CD4-positive, alpha-beta T cell (primary cell): ENCODE measurements at regions not wholly inside any gene's neighbourhood (a gene's known extent, or its start where the extent isn't known, plus 50 kb on each side); places are given as distances from the start of the nearest gene placed in this dataset.
A peak's percentile ranks its signal among the peaks of the same experiment; 100 is the strongest.

ENCODE experiments used
- ATAC-seq: fragments of 200-7000 bp; cut with Tn5 transposase; one replicate; pipeline ENCODE4 v1.10.0; 2022; ENCODE audit warnings: mild to moderate bottlenecking; ENCODE audit not compliant: poor library complexity
- CTCF ChIA-PET: fragments of 350-600 bp; sonication (Branson Sonifier 250); formaldehyde crosslinking; loops from one replicate; lab custom pipeline; 2021; ENCODE audit warnings: antibody characterized with exemption, inconsistent platforms; lab: Charles Lee
- POLR2A ChIA-PET: fragments of 350-600 bp; sonication (Branson Sonifier 250); formaldehyde crosslinking; loops from one replicate; lab custom pipeline; 2021; ENCODE audit warnings: antibody characterized with exemption, inconsistent platforms; lab: Charles Lee
- DNase-seq, 14 experiments: peaks; one replicate each; pipeline ENCODE4 v3.0.0-alpha.2; 2013 to 2020; ENCODE audit warnings: mixed read lengths in 2 of 14
- H3K27ac ChIP-seq, 2 donors: one replicate each; pipeline versions ENCODE4 v1.5.1 to v1.7.0; 2013; ENCODE audit warnings: low read length in 2 of 2, low read depth in 1 of 2, mild to moderate bottlenecking in 1 of 2
- H3K27me3 ChIP-seq, 2 experiments: 1 replicate in 1 of 2; 2 replicates in 1 of 2; pipeline versions ENCODE4 v1.6.1 to v1.7.0; 2013; ENCODE audit warnings: low read length in 2 of 2, control low read depth in 1 of 2, mild to moderate bottlenecking in 1 of 2, moderate library complexity in 1 of 2; ENCODE audit not compliant: insufficient read depth in 2 of 2, control insufficient read depth in 1 of 2
- H3K36me3 ChIP-seq: one replicate; pipeline ENCODE4 v1.6.1; 2013; ENCODE audit warnings: low read length, control low read depth; ENCODE audit not compliant: insufficient read depth
- H3K4me1 ChIP-seq: one replicate; pipeline ENCODE4 v1.6.1; 2013; ENCODE audit warnings: low read length, control low read depth; ENCODE audit not compliant: insufficient read depth
- H3K4me3 ChIP-seq: one replicate; pipeline ENCODE4 v1.5.1; 2013; ENCODE audit warnings: mild to moderate bottlenecking, low read length, moderate library complexity
- H3K9me3 ChIP-seq, 2 experiments: 1 replicate in 1 of 2; 2 replicates in 1 of 2; pipeline versions ENCODE4 v1.6.1 to v1.7.0; 2013; ENCODE audit warnings: low read length in 2 of 2, mild to moderate bottlenecking in 2 of 2, control low read depth in 1 of 2, moderate library complexity in 1 of 2; ENCODE audit not compliant: control insufficient read depth in 1 of 2, insufficient read depth in 1 of 2
- H3K27ac Mint-ChIP-seq: one replicate; pipeline ENCODE4 v1.8.0; 2020; ENCODE audit warnings: mixed read lengths
- H3K27me3 Mint-ChIP-seq: one replicate; pipeline ENCODE4 v1.8.0; 2021; ENCODE audit warnings: mixed read lengths
- H3K36me3 Mint-ChIP-seq: one replicate; pipeline ENCODE4 v1.8.0; 2021; ENCODE audit warnings: low read depth, mixed read lengths
- H3K4me1 Mint-ChIP-seq: one replicate; pipeline ENCODE4 v1.8.0; 2021; ENCODE audit warnings: low read depth, mixed read lengths
- H3K4me3 Mint-ChIP-seq: one replicate; pipeline ENCODE4 v1.8.0; 2020; ENCODE audit warnings: mild to moderate bottlenecking, mixed read lengths
- H3K9me3 Mint-ChIP-seq: one replicate; pipeline ENCODE4 v1.8.0; 2020; ENCODE audit warnings: mixed read lengths
- CTCF ChIP-seq: fragments of 200-600 bp; IDR thresholded peaks from one replicate; pipeline ENCODE4 v1.8.0; 2022; ENCODE audit warnings: antibody characterized with exemption, mild to moderate bottlenecking
- intact Hi-C, 2 experiments: fragments of 100-400 bp; cut with DNase I in 1 of 2; cut with micrococcal nuclease in 1 of 2; formaldehyde crosslinking; loops; one replicate each; pipeline versions ENCODE4 v1.15.1 to v1.9.0; 2023 to 2025; cut with DNase I, micrococcal nuclease

DNA sequence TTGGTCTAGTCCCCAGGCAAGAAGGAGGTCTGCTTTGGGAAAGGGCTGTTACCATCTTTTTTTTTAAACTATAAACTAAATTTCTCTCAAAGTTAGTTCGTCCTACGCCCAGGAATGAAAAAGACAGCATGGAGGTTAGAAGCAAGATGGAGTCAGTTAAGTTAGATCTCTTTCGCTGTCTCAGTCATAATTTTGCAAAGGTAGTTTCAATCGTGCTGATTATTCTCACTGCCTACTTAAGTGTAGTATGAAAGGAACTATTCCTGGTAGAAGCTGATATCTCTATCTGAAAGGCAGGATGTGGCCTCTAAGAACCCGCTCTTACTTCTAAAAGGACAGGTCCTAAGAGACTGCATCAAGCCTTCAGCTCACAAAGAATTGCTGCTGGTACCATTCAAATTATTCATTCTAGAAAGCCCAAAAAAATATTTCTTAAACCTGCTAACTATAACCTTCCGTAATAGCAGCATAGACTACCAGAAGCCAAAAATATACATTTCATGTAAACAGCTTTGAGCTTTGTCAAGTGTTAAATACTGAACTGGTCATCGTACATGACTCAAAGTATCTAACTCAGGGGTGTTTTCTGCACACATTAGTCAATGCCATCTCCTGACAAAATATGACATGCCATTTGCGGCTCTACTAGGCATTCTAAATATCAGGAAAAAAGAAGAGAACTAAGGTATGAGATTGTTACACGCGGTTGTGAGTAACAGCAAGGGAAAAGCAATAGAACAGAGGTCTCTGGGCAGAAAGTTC is 96.0 kb upstream of the CCDC80 start:
- intact Hi-C loops = loop anchor here (5.0 to 10.0 kb wide), 4 partner anchors 92 to 550 kb away; partner anchors contain the start of gene CCDC80 (in 1 of the 2)
- H3K27me3 Mint-ChIP-seq = no peaks in the 10 kb centered on the region
- Histone ChIP-seq H3K27me3 (no peaks in the 10 kb centered on the region), H3K9me3 (no peaks in the 10 kb centered on the region), H3K27ac (peak overlapping the region in 1 of 2 donors; percentile 46), H3K4me3 (no peak overlapping the region), H3K36me3 (no peaks in the 10 kb centered on the region), H3K4me1 (peaks cover 50% of the 10 kb centered on the region)
- CTCF ChIA-PET = interaction anchor here (1.1 kb wide), 1 partner anchor 298 kb away, joined by 3 read pairs; no protein-coding TSS in a partner anchor
- no peaks in the 10 kb centered on the region for H3K36me3 Mint-ChIP-seq
- peak overlapping the region; percentile 30 for H3K4me3 Mint-ChIP-seq
- peak overlapping the region; percentile 70 for H3K27ac Mint-ChIP-seq
- no peaks in the 10 kb centered on the region for H3K9me3 Mint-ChIP-seq
- H3K4me1 Mint-ChIP-seq = peaks cover 69% of the 10 kb centered on the region
- POLR2A ChIA-PET = interaction anchor here (0.6 to 2.0 kb wide), 7 partner anchors 11 to 282 kb away, joined by 3 to 6 read pairs (median 4); partner anchors contain the start of genes CD200R1 and GTPBP8
- TF ChIP-seq CTCF = no peak
- ATAC-seq = peak; percentile 63
- peak in 4 of 14 experiments; percentile 12 to 62 (median 36) for DNase-seq

- H3K27me3 Mint-ChIP-seq = no peaks in the 10 kb centered on the region
- POLR2A ChIA-PET = interaction anchor here (0.8 to 2.0 kb wide), 6 partner anchors 238 to 283 kb away, joined by 3 to 6 read pairs (median 4); partner anchors contain the start of genes CD200R1 and GTPBP8
Observed at GRCh38 chr3:112736386-112736785, 95.4 kb upstream of the CCDC80 start.

More at GRCh38 chr3:112736386-112736785, 95.4 kb upstream of the CCDC80 start:
- Histone ChIP-seq H3K9me3 (no peaks in the 10 kb centered on the region), H3K27me3 (no peaks in the 10 kb centered on the region), H3K36me3 (no peaks in the 10 kb centered on the region), H3K4me3 (no peak overlapping the region), H3K4me1 (peaks cover 45% of the 10 kb centered on the region), H3K27ac (peak overlapping the region in 1 of 2 donors; percentile 46)
- no peak for ATAC-seq
- no peak for TF ChIP-seq CTCF
- H3K4me1 Mint-ChIP-seq = peaks cover 63% of the 10 kb centered on the region
- CTCF ChIA-PET = interaction anchor here (1.1 to 2.4 kb wide), 2 partner anchors 243 to 299 kb away, joined by 3 to 31 read pairs; no protein-coding TSS in a partner anchor
- no peak overlapping the region for H3K4me3 Mint-ChIP-seq
- H3K9me3 Mint-ChIP-seq = no peaks in the 10 kb centered on the region
- DNase-seq = no peak
- peak overlapping the region; percentile 70 for H3K27ac Mint-ChIP-seq
- H3K36me3 Mint-ChIP-seq = no peaks in the 10 kb centered on the region
- intact Hi-C loops = loop anchor here (5.0 to 10.0 kb wide), 4 partner anchors 92 to 551 kb away; partner anchors contain the start of gene CCDC80 (in 1 of the 2)
